Adrenal gland (tissue), 5 donors: ENCODE measurements at regions not wholly inside any gene's neighbourhood (a gene's known extent, or its start where the extent isn't known, plus 50 kb on each side); places are given as distances from the start of the nearest gene placed in this dataset.

Source experiments
- POLR2A ChIP-seq, 2 donors: fragments of 450-650 bp; IDR thresholded peaks; one replicate each; pipeline ENCODE4 v1.6.1; 2017; ENCODE audit warnings: antibody characterized with exemption in 2 of 2, mild to moderate bottlenecking in 2 of 2, moderate library complexity in 1 of 2
- TF ChIP-seq, protein P1 (sequence below), 6 experiments: fragments of 450-650 bp in 4 of 6; fragments of 200-600 bp in 2 of 6; sonication (generic) in 1 of 6; IDR thresholded peaks; 1 replicate in 5 of 6; 2 replicates in 1 of 6; pipeline versions ENCODE4 v1.5.1 to v1.8.0; 2016 to 2021; ENCODE audit warnings: antibody characterized with exemption in 6 of 6, mild to moderate bottlenecking in 2 of 6, moderate library complexity in 1 of 6
- donor health status: DM: no; HTN: no; CAD: no.

DNA sequence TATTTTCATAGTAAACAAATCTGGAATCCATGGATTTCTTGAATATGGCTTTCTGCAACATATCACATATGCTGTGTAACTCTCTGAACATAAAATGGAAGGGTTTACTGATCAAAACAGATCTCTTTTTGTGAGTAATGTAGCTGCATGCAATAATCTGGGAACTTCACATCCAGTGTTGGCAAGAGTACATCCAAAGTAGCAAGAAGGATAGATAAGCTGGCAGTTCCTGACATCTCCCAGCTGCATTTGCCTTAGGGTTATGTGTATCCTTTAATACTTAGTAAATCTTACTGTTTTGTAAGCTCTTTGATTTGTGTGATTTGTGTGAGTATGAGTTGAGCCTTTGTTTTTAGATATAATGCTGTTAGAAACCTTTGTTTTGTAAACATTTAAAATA is 280.4 kb upstream of the CNTN5 start:
- TF ChIP-seq, protein P1, sequence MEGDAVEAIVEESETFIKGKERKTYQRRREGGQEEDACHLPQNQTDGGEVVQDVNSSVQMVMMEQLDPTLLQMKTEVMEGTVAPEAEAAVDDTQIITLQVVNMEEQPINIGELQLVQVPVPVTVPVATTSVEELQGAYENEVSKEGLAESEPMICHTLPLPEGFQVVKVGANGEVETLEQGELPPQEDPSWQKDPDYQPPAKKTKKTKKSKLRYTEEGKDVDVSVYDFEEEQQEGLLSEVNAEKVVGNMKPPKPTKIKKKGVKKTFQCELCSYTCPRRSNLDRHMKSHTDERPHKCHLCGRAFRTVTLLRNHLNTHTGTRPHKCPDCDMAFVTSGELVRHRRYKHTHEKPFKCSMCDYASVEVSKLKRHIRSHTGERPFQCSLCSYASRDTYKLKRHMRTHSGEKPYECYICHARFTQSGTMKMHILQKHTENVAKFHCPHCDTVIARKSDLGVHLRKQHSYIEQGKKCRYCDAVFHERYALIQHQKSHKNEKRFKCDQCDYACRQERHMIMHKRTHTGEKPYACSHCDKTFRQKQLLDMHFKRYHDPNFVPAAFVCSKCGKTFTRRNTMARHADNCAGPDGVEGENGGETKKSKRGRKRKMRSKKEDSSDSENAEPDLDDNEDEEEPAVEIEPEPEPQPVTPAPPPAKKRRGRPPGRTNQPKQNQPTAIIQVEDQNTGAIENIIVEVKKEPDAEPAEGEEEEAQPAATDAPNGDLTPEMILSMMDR (IDR thresholded peaks at IDR 0.05): no peak
- no peak for TF ChIP-seq POLR2A (IDR thresholded peaks at IDR 0.05)
